ENCODE measurements at regions not wholly inside any gene's neighbourhood (a gene's known extent, or its start where the extent isn't known, plus 50 kb on each side); places are given as distances from the start of the nearest gene placed in this dataset.
A peak's percentile ranks its signal among the peaks of the same experiment; 100 is the strongest.

DNA sequence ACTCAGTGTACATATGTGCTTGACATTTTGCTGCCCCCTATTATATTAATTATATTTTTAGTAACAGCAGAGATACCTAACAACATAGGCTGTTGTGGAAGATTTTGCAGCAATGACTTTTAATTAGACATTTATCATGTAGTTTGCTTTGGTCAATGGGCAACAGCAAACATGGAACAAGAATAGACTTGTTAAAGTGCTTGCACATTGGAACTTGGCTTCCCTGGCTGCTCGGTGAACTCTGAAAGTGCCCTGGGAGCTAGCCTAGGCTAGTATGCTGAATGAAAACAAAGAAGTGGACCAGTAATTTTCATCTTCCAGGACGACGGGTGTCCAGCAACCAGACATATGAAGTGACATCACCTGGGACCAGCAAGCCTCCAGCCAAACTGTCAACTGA lies 1157.1 kb downstream of the ARAP2 start:
- no peak overlapping the region for H3K4me3 ChIP-seq (replicated peaks; ENCODE audit: low read depth, low read length)
- DNase-seq (ENCODE audit: extremely low read depth, low read depth) = no peak
- TF ChIP-seq, protein P1, sequence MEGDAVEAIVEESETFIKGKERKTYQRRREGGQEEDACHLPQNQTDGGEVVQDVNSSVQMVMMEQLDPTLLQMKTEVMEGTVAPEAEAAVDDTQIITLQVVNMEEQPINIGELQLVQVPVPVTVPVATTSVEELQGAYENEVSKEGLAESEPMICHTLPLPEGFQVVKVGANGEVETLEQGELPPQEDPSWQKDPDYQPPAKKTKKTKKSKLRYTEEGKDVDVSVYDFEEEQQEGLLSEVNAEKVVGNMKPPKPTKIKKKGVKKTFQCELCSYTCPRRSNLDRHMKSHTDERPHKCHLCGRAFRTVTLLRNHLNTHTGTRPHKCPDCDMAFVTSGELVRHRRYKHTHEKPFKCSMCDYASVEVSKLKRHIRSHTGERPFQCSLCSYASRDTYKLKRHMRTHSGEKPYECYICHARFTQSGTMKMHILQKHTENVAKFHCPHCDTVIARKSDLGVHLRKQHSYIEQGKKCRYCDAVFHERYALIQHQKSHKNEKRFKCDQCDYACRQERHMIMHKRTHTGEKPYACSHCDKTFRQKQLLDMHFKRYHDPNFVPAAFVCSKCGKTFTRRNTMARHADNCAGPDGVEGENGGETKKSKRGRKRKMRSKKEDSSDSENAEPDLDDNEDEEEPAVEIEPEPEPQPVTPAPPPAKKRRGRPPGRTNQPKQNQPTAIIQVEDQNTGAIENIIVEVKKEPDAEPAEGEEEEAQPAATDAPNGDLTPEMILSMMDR (IDR thresholded peaks at IDR 0.05; ENCODE audit: low read depth, low read length, missing control alignments) = no peak

DNA sequence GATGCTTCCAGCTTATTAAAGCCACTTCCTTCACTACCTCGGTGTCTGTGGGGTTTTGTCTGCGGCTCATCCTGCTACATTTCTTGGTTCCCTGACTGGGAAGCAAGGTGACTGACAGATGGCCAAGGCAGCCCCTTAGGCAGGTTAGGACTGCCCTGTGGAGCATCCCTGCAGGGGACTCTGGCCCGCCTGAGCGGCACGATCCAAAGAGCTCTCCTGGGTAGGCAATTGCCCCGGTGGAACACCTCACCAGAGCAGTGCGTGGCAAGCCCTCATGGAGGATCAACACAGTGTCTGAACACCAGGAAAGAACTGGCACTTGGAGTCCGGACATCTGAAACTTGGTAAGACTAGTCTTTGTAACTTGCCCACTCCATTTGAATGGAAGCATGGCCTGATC lies 1143.4 kb downstream of the ARAP2 start:
- no peak overlapping the region for H3K4me3 ChIP-seq (replicated peaks; ENCODE audit: low read depth, low read length)
- TF ChIP-seq, protein P1 (IDR thresholded peaks at IDR 0.05; ENCODE audit: low read depth, low read length, missing control alignments) = no peak
- DNase-seq (ENCODE audit: extremely low read depth, low read depth) = no peak

DNA sequence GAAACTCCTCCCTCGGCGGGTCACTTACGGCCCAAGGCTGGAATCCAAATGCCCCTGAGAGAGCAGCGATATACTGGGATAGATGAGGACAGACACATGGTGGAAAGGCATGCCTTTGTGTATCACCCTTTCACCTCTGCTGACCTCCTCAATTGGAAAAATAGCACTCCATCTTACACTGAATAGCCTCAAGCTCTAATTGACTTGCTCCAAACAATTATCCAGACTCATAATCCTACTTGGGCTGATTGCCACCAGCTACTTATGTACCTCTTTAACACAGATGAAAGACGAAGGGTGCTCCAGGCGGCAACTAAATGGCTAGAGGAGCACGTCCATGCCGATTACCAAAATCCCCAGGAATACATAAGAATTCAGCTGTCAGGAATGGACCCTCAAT lies 1142.2 kb downstream of the ARAP2 start:
- TF ChIP-seq, protein P1 (IDR thresholded peaks at IDR 0.05; ENCODE audit: low read depth, low read length, missing control alignments) = no peak
- H3K4me3 ChIP-seq (replicated peaks; ENCODE audit: low read depth, low read length) = no peak overlapping the region
- no peak for DNase-seq (ENCODE audit: extremely low read depth, low read depth)

DNA sequence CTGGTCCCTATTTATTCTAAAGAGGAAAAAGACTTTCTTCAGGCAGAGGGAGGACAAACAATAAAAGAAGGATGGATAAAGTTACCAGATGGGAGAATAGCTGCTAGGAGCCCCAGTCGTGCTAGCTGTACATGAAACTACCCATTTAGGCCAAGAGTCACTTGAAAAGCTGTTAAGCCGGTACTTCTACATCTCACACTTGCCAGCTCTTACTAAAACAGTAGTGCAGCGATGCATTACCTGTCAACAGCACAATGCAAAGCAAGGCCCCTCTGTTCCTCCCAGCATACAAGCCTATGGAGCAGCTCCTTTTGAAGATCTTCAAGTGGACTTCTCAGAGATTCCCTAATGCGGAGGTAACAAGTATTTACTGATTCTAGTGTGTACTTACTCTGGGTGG lies 1138.8 kb downstream of the ARAP2 start:
- no peak for DNase-seq (ENCODE audit: extremely low read depth, low read depth)
- TF ChIP-seq, protein P1 (IDR thresholded peaks at IDR 0.05; ENCODE audit: low read depth, low read length, missing control alignments) = no peak
- no peak overlapping the region for H3K4me3 ChIP-seq (replicated peaks; ENCODE audit: low read depth, low read length)

DNA sequence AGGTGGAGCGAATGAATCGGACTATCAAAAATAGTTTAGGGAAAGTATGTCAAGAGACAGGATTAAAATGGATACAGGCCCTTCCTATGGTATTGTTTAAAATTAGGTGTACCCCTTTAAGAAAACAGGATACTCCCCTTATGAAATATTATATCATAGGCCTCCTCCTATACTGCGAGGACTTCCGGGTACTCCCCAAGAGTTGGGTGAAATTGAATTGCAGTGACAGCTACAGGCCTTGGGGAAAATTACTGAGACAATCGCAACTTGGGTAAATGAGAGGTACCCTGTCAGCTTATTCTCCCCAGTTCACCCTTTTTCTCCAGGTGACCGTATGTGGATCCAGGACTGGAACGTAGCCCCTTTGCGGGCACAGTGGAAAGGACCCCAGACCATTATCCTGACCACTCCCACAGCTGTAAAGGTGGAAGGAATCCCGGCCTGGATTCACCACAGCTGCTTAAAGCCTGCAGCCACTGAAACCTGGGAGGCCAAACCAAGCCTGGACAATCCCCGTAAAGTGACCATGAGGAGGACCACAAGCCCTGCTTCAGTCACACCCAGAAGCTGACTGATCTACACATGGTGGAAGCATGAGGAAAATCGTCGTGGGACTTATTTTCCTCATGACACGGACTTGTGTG lies 1138.1 kb downstream of the ARAP2 start:
- DNase-seq (ENCODE audit: extremely low read depth, low read depth) = no peak
- no peak overlapping the region for H3K4me3 ChIP-seq (replicated peaks; ENCODE audit: low read depth, low read length)
- TF ChIP-seq, protein P1 (IDR thresholded peaks at IDR 0.05; ENCODE audit: low read depth, low read length, missing control alignments) = no peak

DNA sequence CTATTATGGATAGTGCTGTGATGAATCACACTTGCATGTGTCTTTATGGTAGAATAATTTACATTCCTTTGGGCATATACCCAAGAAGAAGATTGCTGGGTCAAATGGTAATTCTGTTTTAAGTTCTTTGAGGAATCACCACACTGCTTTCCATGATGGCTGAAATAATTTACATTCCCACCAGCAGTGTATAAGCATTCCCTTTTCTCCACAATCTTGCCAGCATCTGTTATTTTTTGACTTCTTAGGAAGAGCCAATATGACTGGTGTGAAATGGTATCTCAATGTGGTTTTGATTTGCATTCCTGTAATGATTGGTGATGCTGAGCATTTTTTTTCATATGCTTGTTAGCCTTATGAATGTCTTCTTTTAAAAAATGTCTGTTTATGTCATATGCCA lies 1120.2 kb downstream of the ARAP2 start:
- peak; percentile 3 for DNase-seq (ENCODE audit: extremely low read depth, low read depth)
- H3K4me3 ChIP-seq (replicated peaks; ENCODE audit: low read depth, low read length) = no peak overlapping the region
- TF ChIP-seq, protein P1 (IDR thresholded peaks at IDR 0.05; ENCODE audit: low read depth, low read length, missing control alignments) = no peak

All from HFF-Myc (cell line).